UCSD-AML1 (cell line): ENCODE measurements at regions not wholly inside any gene's neighbourhood (a gene's known extent, or its start where the extent isn't known, plus 50 kb on each side); places are given as distances from the start of the nearest gene placed in this dataset.
"Not testable (repeated sequence)": the region's sequence is repeated elsewhere in the genome, so short reads cannot be mapped to it uniquely, and the experiment has no call there.

ENCODE experiments used
- DNase-seq: peaks from one replicate; lab custom pipeline; 2025; ENCODE audit not compliant: unreplicated experiment; lab: John Stamatoyannopoulos, UW

- no peak for DNase-seq
Observed at GRCh38 chrX:768596-768995, 138.0 kb downstream of the SHOX start.

- DNase-seq, result no peak
Observed at GRCh38 chrX:758917-759316, 128.3 kb downstream of the SHOX start.

- no peak for DNase-seq
Observed at GRCh38 chrX:750812-751211, 120.2 kb downstream of the SHOX start.

- DNase-seq, result no peak
Observed at GRCh38 chrX:750263-750662, 119.7 kb downstream of the SHOX start.

- DNase-seq, result no peak
Observed at GRCh38 chrX:747176-747575, 116.6 kb downstream of the SHOX start.

GRCh38 chrX:739611-740010, 109.0 kb downstream of the SHOX start:
- DNase-seq, result no peak

- not testable (repeated sequence) for DNase-seq
Observed at GRCh38 chrX:737021-737420, 106.4 kb downstream of the SHOX start.

GRCh38 chrX:734362-734761, 103.8 kb downstream of the SHOX start:
- no peak for DNase-seq

- no peak for DNase-seq
Observed at GRCh38 chrX:733961-734360, 103.4 kb downstream of the SHOX start.

GRCh38 chrX:729583-730409, 99.2 kb downstream of the SHOX start:
- DNase-seq, result no peak

GRCh38 chrX:729101-729500, 98.5 kb downstream of the SHOX start:
- DNase-seq, result not testable (repeated sequence)

- not testable (repeated sequence) for DNase-seq
Observed at GRCh38 chrX:728639-729038, 98.0 kb downstream of the SHOX start.

- DNase-seq, result no peak
Observed at GRCh38 chrX:727738-728621, 97.4 kb downstream of the SHOX start.

GRCh38 chrX:725971-726370, 95.4 kb downstream of the SHOX start:
- no peak for DNase-seq

- no peak for DNase-seq
Observed at GRCh38 chrX:724256-724655, 93.7 kb downstream of the SHOX start.

- no peak for DNase-seq
Observed at GRCh38 chrX:723781-724180, 93.2 kb downstream of the SHOX start.

- DNase-seq, result no peak
Observed at GRCh38 chrX:721354-721753, 90.8 kb downstream of the SHOX start.

- DNase-seq, result no peak
Observed at GRCh38 chrX:720825-721224, 90.2 kb downstream of the SHOX start.

- DNase-seq, result no peak
Observed at GRCh38 chrX:720250-720649, 89.7 kb downstream of the SHOX start.

- DNase-seq, result no peak
Observed at GRCh38 chrX:716136-716535, 85.5 kb downstream of the SHOX start.

- DNase-seq, result no peak
Observed at GRCh38 chrX:714131-714530, 83.5 kb downstream of the SHOX start.
